HFFc6 (cell line): ENCODE measurements at regions not wholly inside any gene's neighbourhood (a gene's known extent, or its start where the extent isn't known, plus 50 kb on each side); places are given as distances from the start of the nearest gene placed in this dataset.
A peak's percentile ranks its signal among the peaks of the same experiment; 100 is the strongest.

ENCODE experiments used
- DNase-seq: peaks from one replicate; pipeline ENCODE4 v3.0.0-alpha.2; 2018
- H3K27ac Mint-ChIP-seq: 2 replicates; pipeline ENCODE4 v1.8.0; 2020; ENCODE audit warnings: mild to moderate bottlenecking, mixed read lengths
- H3K27me3 Mint-ChIP-seq: 2 replicates; pipeline ENCODE4 v1.8.0; 2021; ENCODE audit warnings: mild to moderate bottlenecking, moderate library complexity, mixed read lengths; ENCODE audit not compliant: insufficient read depth
- H3K36me3 Mint-ChIP-seq: 2 replicates; pipeline ENCODE4 v1.8.0; 2021; ENCODE audit warnings: low read depth, mixed read lengths
- H3K4me1 Mint-ChIP-seq: 2 replicates; pipeline ENCODE4 v1.8.0; 2020; ENCODE audit warnings: low read depth, mixed read lengths
- H3K4me3 Mint-ChIP-seq: 2 replicates; pipeline ENCODE4 v1.8.0; 2020; ENCODE audit warnings: mild to moderate bottlenecking, moderate library complexity, mixed read lengths
- H3K9me3 Mint-ChIP-seq: 2 replicates; pipeline ENCODE4 v1.8.0; 2020; ENCODE audit warnings: mild to moderate bottlenecking, mixed read lengths
- TF ChIP-seq, protein P1 (sequence below): fragments of 200-600 bp; sonication (generic); IDR thresholded peaks from 2 replicates; pipeline ENCODE4 v1.5.0; 2021; ENCODE audit warnings: antibody characterized with exemption, mild to moderate bottlenecking

GRCh38 chr6:137798261-137798660 lies 68.8 kb upstream of the TNFAIP3 start:
- Mint-ChIP-seq H3K4me1 (no peaks in the 10 kb centered on the region; the same call in 1 of the 2 replicates), H3K36me3 (no peaks in the 10 kb centered on the region), H3K27me3 (no peaks in the 10 kb centered on the region), H3K27ac (no peak overlapping the region), H3K9me3 (no peaks in the 10 kb centered on the region), H3K4me3 (no peak overlapping the region)
- no peak for DNase-seq
- TF ChIP-seq, protein P1, sequence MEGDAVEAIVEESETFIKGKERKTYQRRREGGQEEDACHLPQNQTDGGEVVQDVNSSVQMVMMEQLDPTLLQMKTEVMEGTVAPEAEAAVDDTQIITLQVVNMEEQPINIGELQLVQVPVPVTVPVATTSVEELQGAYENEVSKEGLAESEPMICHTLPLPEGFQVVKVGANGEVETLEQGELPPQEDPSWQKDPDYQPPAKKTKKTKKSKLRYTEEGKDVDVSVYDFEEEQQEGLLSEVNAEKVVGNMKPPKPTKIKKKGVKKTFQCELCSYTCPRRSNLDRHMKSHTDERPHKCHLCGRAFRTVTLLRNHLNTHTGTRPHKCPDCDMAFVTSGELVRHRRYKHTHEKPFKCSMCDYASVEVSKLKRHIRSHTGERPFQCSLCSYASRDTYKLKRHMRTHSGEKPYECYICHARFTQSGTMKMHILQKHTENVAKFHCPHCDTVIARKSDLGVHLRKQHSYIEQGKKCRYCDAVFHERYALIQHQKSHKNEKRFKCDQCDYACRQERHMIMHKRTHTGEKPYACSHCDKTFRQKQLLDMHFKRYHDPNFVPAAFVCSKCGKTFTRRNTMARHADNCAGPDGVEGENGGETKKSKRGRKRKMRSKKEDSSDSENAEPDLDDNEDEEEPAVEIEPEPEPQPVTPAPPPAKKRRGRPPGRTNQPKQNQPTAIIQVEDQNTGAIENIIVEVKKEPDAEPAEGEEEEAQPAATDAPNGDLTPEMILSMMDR, result no peak

- no peaks in the 10 kb centered on the region for H3K27me3 Mint-ChIP-seq
- no peaks in the 10 kb centered on the region for H3K9me3 Mint-ChIP-seq
- no peak overlapping the region for H3K4me3 Mint-ChIP-seq
- no peaks in the 10 kb centered on the region for H3K36me3 Mint-ChIP-seq
- TF ChIP-seq, protein P1, result no peak
- H3K27ac Mint-ChIP-seq, result no peak overlapping the region
- H3K4me1 Mint-ChIP-seq, result no peaks in the 10 kb centered on the region; the same call in 1 of the 2 replicates
- no peak for DNase-seq
Measured at GRCh38 chr6:137798846-137799245, 68.2 kb upstream of the TNFAIP3 start.

GRCh38 chr6:137799950-137800568 lies 67.0 kb upstream of the TNFAIP3 start:
- Mint-ChIP-seq H3K27ac (no peak overlapping the region), H3K9me3 (no peaks in the 10 kb centered on the region), H3K36me3 (no peaks in the 10 kb centered on the region), H3K4me3 (no peak overlapping the region), H3K27me3 (no peaks in the 10 kb centered on the region), H3K4me1 (no peaks in the 10 kb centered on the region; the same call in 1 of the 2 replicates)
- TF ChIP-seq, protein P1, result peak; percentile 77
- peak; percentile 47 for DNase-seq

- H3K36me3 Mint-ChIP-seq, result no peaks in the 10 kb centered on the region
- H3K4me3 Mint-ChIP-seq, result no peak overlapping the region
- TF ChIP-seq, protein P1, result no peak
- no peak for DNase-seq
- no peaks in the 10 kb centered on the region; the same call in 1 of the 2 replicates for H3K27me3 Mint-ChIP-seq
- no peaks in the 10 kb centered on the region for H3K9me3 Mint-ChIP-seq
- H3K27ac Mint-ChIP-seq, result no peak overlapping the region
- no peaks in the 10 kb centered on the region; the same call in 1 of the 2 replicates for H3K4me1 Mint-ChIP-seq
Measured at GRCh38 chr6:137800762-137801161, 66.3 kb upstream of the TNFAIP3 start.

- Mint-ChIP-seq H3K27ac (no peak overlapping the region), H3K4me1 (no peaks in the 10 kb centered on the region; the same call in 1 of the 2 replicates), H3K4me3 (no peak overlapping the region), H3K9me3 (no peaks in the 10 kb centered on the region), H3K27me3 (no peaks in the 10 kb centered on the region; the same call in 1 of the 2 replicates), H3K36me3 (no peaks in the 10 kb centered on the region)
- TF ChIP-seq, protein P1, result no peak
- no peak for DNase-seq
Measured at GRCh38 chr6:137801352-137802114, 65.5 kb upstream of the TNFAIP3 start.
